ENCODE measurements at regions not wholly inside any gene's neighbourhood (a gene's known extent, or its start where the extent isn't known, plus 50 kb on each side); places are given as distances from the start of the nearest gene placed in this dataset.

DNA sequence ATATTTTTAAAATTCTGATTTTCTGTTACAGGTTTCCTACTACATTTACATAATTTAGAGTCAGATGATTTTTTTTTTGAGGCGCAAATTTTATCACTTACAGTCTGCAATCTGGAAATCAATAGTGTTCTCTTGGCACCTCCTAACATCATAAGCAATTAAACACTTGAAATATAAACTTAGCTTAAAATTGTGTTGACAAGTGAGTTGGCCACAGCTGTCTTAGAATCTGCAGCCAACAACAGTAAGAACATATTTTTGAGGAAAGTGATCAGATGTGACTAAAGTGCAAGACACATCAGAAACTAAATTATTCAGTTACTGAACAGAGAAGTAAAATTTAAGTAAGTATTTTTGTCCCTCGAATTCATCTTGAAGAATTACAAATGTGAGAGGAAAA, 726.7 kb upstream of the LRATD1 start:
- TF ChIP-seq, protein P1, sequence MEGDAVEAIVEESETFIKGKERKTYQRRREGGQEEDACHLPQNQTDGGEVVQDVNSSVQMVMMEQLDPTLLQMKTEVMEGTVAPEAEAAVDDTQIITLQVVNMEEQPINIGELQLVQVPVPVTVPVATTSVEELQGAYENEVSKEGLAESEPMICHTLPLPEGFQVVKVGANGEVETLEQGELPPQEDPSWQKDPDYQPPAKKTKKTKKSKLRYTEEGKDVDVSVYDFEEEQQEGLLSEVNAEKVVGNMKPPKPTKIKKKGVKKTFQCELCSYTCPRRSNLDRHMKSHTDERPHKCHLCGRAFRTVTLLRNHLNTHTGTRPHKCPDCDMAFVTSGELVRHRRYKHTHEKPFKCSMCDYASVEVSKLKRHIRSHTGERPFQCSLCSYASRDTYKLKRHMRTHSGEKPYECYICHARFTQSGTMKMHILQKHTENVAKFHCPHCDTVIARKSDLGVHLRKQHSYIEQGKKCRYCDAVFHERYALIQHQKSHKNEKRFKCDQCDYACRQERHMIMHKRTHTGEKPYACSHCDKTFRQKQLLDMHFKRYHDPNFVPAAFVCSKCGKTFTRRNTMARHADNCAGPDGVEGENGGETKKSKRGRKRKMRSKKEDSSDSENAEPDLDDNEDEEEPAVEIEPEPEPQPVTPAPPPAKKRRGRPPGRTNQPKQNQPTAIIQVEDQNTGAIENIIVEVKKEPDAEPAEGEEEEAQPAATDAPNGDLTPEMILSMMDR (IDR thresholded peaks at IDR 0.05; ENCODE audit: low read depth, low read length) = no peak
- no peak overlapping the region for H3K4me3 ChIP-seq (ENCODE audit: low read depth, low read length)

GRCh38 chr2:13916066-13916465, 716.5 kb upstream of the LRATD1 start:
- TF ChIP-seq, protein P1 (IDR thresholded peaks at IDR 0.05; ENCODE audit: low read depth, low read length) = no peak
- no peak overlapping the region for H3K4me3 ChIP-seq (ENCODE audit: low read depth, low read length)

DNA sequence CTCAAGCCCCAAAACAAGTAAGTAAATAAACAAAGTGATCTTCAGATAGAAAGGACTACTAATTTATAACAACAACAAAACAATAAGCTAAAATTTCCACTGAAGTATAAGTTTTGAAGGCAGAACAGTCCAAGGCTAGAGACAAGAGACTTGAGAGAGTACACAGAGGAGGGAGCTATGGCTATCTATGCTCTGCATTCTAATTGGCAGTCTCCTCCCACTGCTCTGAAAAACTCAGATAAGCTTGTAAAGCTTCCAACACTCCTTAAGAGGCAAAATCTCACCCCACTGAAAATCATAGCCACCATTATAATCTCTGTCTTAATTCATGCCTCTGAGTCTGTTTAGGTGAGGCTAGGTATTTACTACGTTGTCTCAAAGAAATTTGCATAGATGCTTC, 714.6 kb upstream of the LRATD1 start:
- TF ChIP-seq, protein P1 (IDR thresholded peaks at IDR 0.05; ENCODE audit: low read depth, low read length) = no peak
- H3K4me3 ChIP-seq (ENCODE audit: low read depth, low read length) = no peak overlapping the region

GRCh38 chr2:13919981-13920382, 712.5 kb upstream of the LRATD1 start:
- TF ChIP-seq, protein P1 (IDR thresholded peaks at IDR 0.05; ENCODE audit: low read depth, low read length) = no peak
- no peak overlapping the region for H3K4me3 ChIP-seq (ENCODE audit: low read depth, low read length)

- TF ChIP-seq, protein P1 (IDR thresholded peaks at IDR 0.05; ENCODE audit: low read depth, low read length) = no peak
- no peak overlapping the region for H3K4me3 ChIP-seq (ENCODE audit: low read depth, low read length)
Observed at GRCh38 chr2:13921245-13921644, 711.3 kb upstream of the LRATD1 start.

DNA sequence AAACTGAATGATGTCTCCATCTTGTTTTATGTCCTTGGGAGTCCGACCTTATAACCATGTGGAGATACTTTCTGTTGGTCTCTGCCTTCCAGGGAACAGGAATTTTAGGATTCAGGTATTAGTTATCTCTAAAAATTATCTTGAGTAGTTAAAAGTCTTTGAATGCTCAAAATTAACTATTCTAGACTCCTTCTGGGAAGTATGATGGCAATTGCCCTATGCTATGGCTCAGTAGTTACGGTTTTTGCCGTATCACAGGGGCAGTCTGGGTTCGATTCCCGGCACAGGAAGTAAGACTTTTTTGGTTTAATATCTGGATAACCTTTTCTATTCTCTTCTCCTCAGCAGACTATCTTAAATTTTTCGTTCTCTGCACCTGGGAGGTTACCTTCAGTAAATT, 708.7 kb upstream of the LRATD1 start:
- TF ChIP-seq, protein P1 (IDR thresholded peaks at IDR 0.05; ENCODE audit: low read depth, low read length) = no peak
- no peak overlapping the region for H3K4me3 ChIP-seq (ENCODE audit: low read depth, low read length)

DNA sequence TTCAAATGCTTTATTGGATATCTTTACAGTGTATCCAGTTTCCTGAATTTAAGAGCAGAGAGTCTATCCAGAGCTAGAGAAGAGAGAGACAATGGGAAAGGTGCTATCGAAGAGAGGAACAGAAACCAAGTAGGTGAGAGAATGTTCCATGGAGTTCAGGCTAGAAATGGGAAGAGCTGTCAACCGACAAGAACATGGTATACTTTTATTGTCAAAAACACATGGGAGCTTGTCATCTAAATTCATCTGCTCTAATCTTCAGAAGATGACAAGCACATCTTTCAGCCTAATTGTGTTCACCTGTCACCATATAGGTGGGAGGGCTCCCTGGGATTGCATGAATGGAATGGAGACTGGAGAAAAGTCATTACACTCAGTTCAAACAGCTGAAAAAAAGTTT, 690.4 kb upstream of the LRATD1 start:
- TF ChIP-seq, protein P1 (IDR thresholded peaks at IDR 0.05; ENCODE audit: low read depth, low read length) = no peak
- H3K4me3 ChIP-seq (ENCODE audit: low read depth, low read length) = no peak overlapping the region
